Keratinocyte (primary cell): ENCODE measurements at regions not wholly inside any gene's neighbourhood (a gene's known extent, or its start where the extent isn't known, plus 50 kb on each side); places are given as distances from the start of the nearest gene placed in this dataset.

Experiments
- CTCF ChIP-seq, 3 experiments: IDR thresholded peaks in 1 of 3; conservative IDR thresholded peaks in 1 of 3; optimal IDR thresholded peaks in 1 of 3; 2 replicates in 2 of 3; 3 replicates in 1 of 3; pipeline versions ENCODE3 to v1.5.1; 2011; ENCODE audit warnings: low read length in 3 of 3, mild to moderate bottlenecking in 3 of 3, moderate library complexity in 2 of 3, control low read depth in 1 of 3, inconsistent platforms in 1 of 3; ENCODE audit not compliant: insufficient read depth in 2 of 3; ENCODE audit errors: extremely low read depth in 1 of 3
- EZH2 ChIP-seq: IDR thresholded peaks from one replicate; pipeline ENCODE4 v1.6.1; 2012; ENCODE audit warnings: inconsistent platforms, mild to moderate bottlenecking, low read length, moderate library complexity

- TF ChIP-seq CTCF (optimal IDR thresholded peaks at IDR 0.05 in 1 of 3, IDR thresholded peaks at IDR 0.05 in 1 of 3, conservative IDR thresholded peaks at IDR 0.05 in 1 of 3; ENCODE audit: extremely low read depth in 1 of 3, insufficient read depth in 2 of 3, low read length in 3 of 3): no peak
- TF ChIP-seq EZH2: no peak
These were observed 75.6 kb upstream of the RTL1 start for GRCh38 chr14:100979079-100979478.
